ENCODE measurements at regions not wholly inside any gene's neighbourhood (a gene's known extent, or its start where the extent isn't known, plus 50 kb on each side); places are given as distances from the start of the nearest gene placed in this dataset.

DNA sequence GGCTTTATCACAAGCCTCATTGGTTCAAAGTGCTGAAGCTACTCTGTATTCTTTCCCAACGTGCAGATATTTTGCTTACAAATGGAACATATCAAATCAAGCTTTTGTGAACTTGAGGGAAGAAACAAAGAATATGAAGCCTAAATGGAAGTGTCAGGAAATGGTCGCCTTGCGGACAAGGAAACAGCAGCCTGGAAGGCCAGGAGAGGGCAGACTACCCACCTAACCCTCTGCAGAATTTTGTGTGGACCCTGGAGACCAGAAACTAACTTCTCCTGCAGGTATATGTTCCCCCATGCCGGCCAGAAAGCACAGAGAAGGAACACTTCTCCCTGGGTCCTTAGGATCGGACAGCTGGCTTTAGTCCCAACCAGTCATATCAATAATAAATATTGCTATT is 1425.8 kb downstream of the PCDH7 start:
- no peak overlapping the region for H3K27ac ChIP-seq (ENCODE audit: low read length)

DNA sequence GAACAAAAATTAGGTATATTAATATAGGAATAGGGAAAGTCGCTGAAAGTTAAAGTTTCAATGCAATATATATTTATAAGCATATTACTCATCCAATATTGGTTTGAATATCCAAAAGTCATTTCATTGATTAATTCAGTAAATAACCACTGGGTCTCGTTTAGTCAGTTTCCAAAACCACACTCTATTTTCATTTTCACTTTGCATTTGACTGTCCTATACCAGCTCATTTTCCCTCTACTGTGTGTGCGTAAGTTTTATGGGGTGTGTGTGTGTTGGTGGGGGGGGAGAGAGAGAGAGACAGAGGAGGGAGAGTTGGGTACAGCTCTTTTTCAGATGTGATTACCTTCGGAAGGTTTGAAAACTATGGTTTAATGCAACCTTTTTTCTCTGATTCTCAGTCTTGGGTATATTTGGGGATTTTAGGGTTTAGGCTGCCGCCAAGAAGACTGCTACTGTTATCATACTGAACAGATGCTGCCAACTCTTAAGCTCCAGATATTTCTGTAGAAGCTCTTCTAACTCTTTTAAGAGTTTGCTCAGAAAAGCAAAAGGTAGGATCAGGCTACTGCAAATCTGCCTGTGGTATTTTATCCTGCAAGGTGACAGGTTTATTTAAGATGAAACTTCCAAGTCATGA is 1427.4 kb downstream of the PCDH7 start:
- Histone ChIP-seq H3K36me3 (ENCODE audit: control insufficient read depth in 1 of 2, insufficient read depth in 2 of 2, low read length in 2 of 2) (no peaks in the 10 kb centered on the region), H3K4me1 (ENCODE audit: control insufficient read depth in 1 of 2, insufficient read depth in 2 of 2, low read length in 2 of 2) (peaks cover 0 to 5% of the 10 kb centered on the region in 2 donors), H3K9me3 (ENCODE audit: control insufficient read depth in 1 of 2, low read length in 2 of 2) (peaks cover 0 to 2% of the 10 kb centered on the region in 2 donors), H3K27me3 (ENCODE audit: low read depth, low read length) (no peaks in the 10 kb centered on the region), H3K4me3 (ENCODE audit: low read depth in 1 of 2, low read length in 2 of 2) (no peak overlapping the region), H3K27ac (ENCODE audit: low read length) (no peak overlapping the region)

More for the DNA sequence above, 1425.8 kb downstream of the PCDH7 start:
- peaks cover 0 to 3% of the 10 kb centered on the region in 2 donors for H3K9me3 ChIP-seq (ENCODE audit: control insufficient read depth in 1 of 2, low read length in 2 of 2)
- no peak overlapping the region for H3K4me3 ChIP-seq (ENCODE audit: low read depth in 1 of 2, low read length in 2 of 2)
- no peaks in the 10 kb centered on the region for H3K36me3 ChIP-seq (ENCODE audit: control insufficient read depth in 1 of 2, insufficient read depth in 2 of 2, low read length in 2 of 2)
- H3K4me1 ChIP-seq (ENCODE audit: control insufficient read depth in 1 of 2, insufficient read depth in 2 of 2, low read length in 2 of 2): peaks cover 0 to 5% of the 10 kb centered on the region in 2 donors
- no peaks in the 10 kb centered on the region for H3K27me3 ChIP-seq (ENCODE audit: low read depth, low read length)

DNA sequence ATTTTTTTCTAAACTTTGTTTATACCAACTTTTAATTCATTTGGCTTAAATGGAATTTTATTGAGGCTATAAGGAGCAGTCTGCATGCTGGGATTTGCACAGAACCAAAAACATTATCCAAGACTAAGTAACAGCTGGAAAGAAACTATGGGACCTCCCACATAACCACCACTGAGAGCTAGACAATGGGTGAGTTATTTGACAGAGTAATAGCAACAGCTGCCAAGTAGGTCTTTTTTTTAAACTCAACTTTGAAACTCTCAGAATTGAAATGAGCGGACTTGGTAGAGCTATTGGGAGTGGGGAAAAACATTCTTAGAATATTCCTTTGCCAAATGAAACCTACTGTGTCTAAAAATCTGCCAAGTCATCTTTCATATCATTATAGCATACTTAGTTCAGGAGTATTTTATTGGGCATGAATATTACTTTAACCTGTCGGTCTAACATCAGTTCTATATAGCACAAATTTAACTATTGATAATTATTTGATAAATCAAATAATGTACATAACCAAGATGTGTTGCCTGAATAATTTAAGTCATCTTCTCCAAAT is 1428.0 kb downstream of the PCDH7 start:
- H3K36me3 ChIP-seq (ENCODE audit: control insufficient read depth in 1 of 2, insufficient read depth in 2 of 2, low read length in 2 of 2): no peaks in the 10 kb centered on the region
- peaks cover 0 to 5% of the 10 kb centered on the region in 2 donors for H3K4me1 ChIP-seq (ENCODE audit: control insufficient read depth in 1 of 2, insufficient read depth in 2 of 2, low read length in 2 of 2)
- no peak overlapping the region for H3K4me3 ChIP-seq (ENCODE audit: low read depth in 1 of 2, low read length in 2 of 2)
- no peaks in the 10 kb centered on the region for H3K27me3 ChIP-seq (ENCODE audit: low read depth, low read length)
- H3K27ac ChIP-seq (ENCODE audit: low read length): no peak overlapping the region
- H3K9me3 ChIP-seq (ENCODE audit: control insufficient read depth in 1 of 2, low read length in 2 of 2): no peaks in the 10 kb centered on the region

GRCh38 chr4:32158961-32159360 is 1438.8 kb downstream of the PCDH7 start:
- Histone ChIP-seq H3K36me3 (ENCODE audit: control insufficient read depth in 1 of 2, insufficient read depth in 2 of 2, low read length in 2 of 2) (no peaks in the 10 kb centered on the region), H3K27me3 (ENCODE audit: low read depth, low read length) (no peaks in the 10 kb centered on the region), H3K4me1 (ENCODE audit: control insufficient read depth in 1 of 2, insufficient read depth in 2 of 2, low read length in 2 of 2) (no peaks in the 10 kb centered on the region), H3K9me3 (ENCODE audit: control insufficient read depth in 1 of 2, low read length in 2 of 2) (no peaks in the 10 kb centered on the region), H3K4me3 (ENCODE audit: low read depth in 1 of 2, low read length in 2 of 2) (no peak overlapping the region), H3K27ac (ENCODE audit: low read length) (no peak overlapping the region)

DNA sequence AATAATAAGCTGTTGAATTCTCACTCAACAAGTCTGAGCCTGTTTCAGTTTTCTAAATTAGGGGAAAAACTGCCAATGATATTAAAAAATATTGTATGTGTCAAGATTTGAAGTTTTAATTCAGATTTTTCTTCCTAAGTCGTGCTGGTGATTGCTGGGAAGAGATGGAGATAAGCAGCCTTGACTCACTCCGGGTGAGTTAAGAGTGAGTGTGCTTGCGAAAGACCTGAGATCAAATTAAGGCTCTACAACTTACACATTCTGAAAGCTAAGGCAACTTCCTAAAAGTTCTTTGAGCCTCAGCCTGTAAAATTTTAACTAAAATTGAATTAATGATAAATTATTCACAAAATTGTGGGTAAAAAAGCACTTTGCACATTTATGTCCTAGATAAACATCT is 1441.2 kb downstream of the PCDH7 start:
- Histone ChIP-seq H3K27ac (ENCODE audit: low read length) (no peak overlapping the region), H3K27me3 (ENCODE audit: low read depth, low read length) (no peaks in the 10 kb centered on the region), H3K9me3 (ENCODE audit: control insufficient read depth in 1 of 2, low read length in 2 of 2) (no peaks in the 10 kb centered on the region), H3K4me1 (ENCODE audit: control insufficient read depth in 1 of 2, insufficient read depth in 2 of 2, low read length in 2 of 2) (no peaks in the 10 kb centered on the region), H3K36me3 (ENCODE audit: control insufficient read depth in 1 of 2, insufficient read depth in 2 of 2, low read length in 2 of 2) (no peaks in the 10 kb centered on the region), H3K4me3 (ENCODE audit: low read depth in 1 of 2, low read length in 2 of 2) (no peak overlapping the region)

- no peaks in the 10 kb centered on the region for H3K36me3 ChIP-seq (ENCODE audit: control insufficient read depth in 1 of 2, insufficient read depth in 2 of 2, low read length in 2 of 2)
- no peak overlapping the region for H3K27ac ChIP-seq (ENCODE audit: low read length)
- no peak overlapping the region for H3K4me3 ChIP-seq (ENCODE audit: low read depth in 1 of 2, low read length in 2 of 2)
- no peaks in the 10 kb centered on the region for H3K4me1 ChIP-seq (ENCODE audit: control insufficient read depth in 1 of 2, insufficient read depth in 2 of 2, low read length in 2 of 2)
- no peaks in the 10 kb centered on the region for H3K27me3 ChIP-seq (ENCODE audit: low read depth, low read length)
- H3K9me3 ChIP-seq (ENCODE audit: control insufficient read depth in 1 of 2, low read length in 2 of 2): no peaks in the 10 kb centered on the region
Measured at GRCh38 chr4:32163125-32163524, 1443.0 kb downstream of the PCDH7 start.

- H3K27me3 ChIP-seq (ENCODE audit: low read depth, low read length): no peaks in the 10 kb centered on the region
- H3K9me3 ChIP-seq (ENCODE audit: control insufficient read depth in 1 of 2, low read length in 2 of 2): no peaks in the 10 kb centered on the region
Measured at GRCh38 chr4:32169841-32170240, 1449.7 kb downstream of the PCDH7 start.

GRCh38 chr4:32172086-32172485 is 1451.9 kb downstream of the PCDH7 start:
- H3K27ac ChIP-seq (ENCODE audit: low read length): no peak overlapping the region

More at GRCh38 chr4:32169841-32170240, 1449.7 kb downstream of the PCDH7 start:
- H3K36me3 ChIP-seq (ENCODE audit: control insufficient read depth in 1 of 2, insufficient read depth in 2 of 2, low read length in 2 of 2): no peaks in the 10 kb centered on the region
- no peak overlapping the region for H3K4me3 ChIP-seq (ENCODE audit: low read depth in 1 of 2, low read length in 2 of 2)
- H3K4me1 ChIP-seq (ENCODE audit: control insufficient read depth in 1 of 2, insufficient read depth in 2 of 2, low read length in 2 of 2): no peaks in the 10 kb centered on the region
- H3K27ac ChIP-seq (ENCODE audit: low read length): no peak overlapping the region

GRCh38 chr4:32172761-32173160 is 1452.6 kb downstream of the PCDH7 start:
- H3K4me3 ChIP-seq (ENCODE audit: low read depth in 1 of 2, low read length in 2 of 2): no peak overlapping the region

More at GRCh38 chr4:32172086-32172485, 1451.9 kb downstream of the PCDH7 start:
- Histone ChIP-seq H3K9me3 (ENCODE audit: control insufficient read depth in 1 of 2, low read length in 2 of 2) (no peaks in the 10 kb centered on the region), H3K27me3 (ENCODE audit: low read depth, low read length) (no peaks in the 10 kb centered on the region), H3K4me1 (ENCODE audit: control insufficient read depth in 1 of 2, insufficient read depth in 2 of 2, low read length in 2 of 2) (no peaks in the 10 kb centered on the region), H3K4me3 (ENCODE audit: low read depth in 1 of 2, low read length in 2 of 2) (no peak overlapping the region), H3K36me3 (ENCODE audit: control insufficient read depth in 1 of 2, insufficient read depth in 2 of 2, low read length in 2 of 2) (no peaks in the 10 kb centered on the region)

GRCh38 chr4:32180086-32180485 is 1459.9 kb downstream of the PCDH7 start:
- no peaks in the 10 kb centered on the region for H3K27me3 ChIP-seq (ENCODE audit: low read depth, low read length)
- H3K4me1 ChIP-seq (ENCODE audit: control insufficient read depth in 1 of 2, insufficient read depth in 2 of 2, low read length in 2 of 2): no peaks in the 10 kb centered on the region
- H3K9me3 ChIP-seq (ENCODE audit: control insufficient read depth in 1 of 2, low read length in 2 of 2): no peaks in the 10 kb centered on the region
- H3K4me3 ChIP-seq (ENCODE audit: low read depth in 1 of 2, low read length in 2 of 2): no peak overlapping the region
- no peak overlapping the region for H3K27ac ChIP-seq (ENCODE audit: low read length)
- no peaks in the 10 kb centered on the region for H3K36me3 ChIP-seq (ENCODE audit: control insufficient read depth in 1 of 2, insufficient read depth in 2 of 2, low read length in 2 of 2)

More at GRCh38 chr4:32172761-32173160, 1452.6 kb downstream of the PCDH7 start:
- Histone ChIP-seq H3K27ac (ENCODE audit: low read length) (no peak overlapping the region), H3K4me1 (ENCODE audit: control insufficient read depth in 1 of 2, insufficient read depth in 2 of 2, low read length in 2 of 2) (no peaks in the 10 kb centered on the region), H3K9me3 (ENCODE audit: control insufficient read depth in 1 of 2, low read length in 2 of 2) (no peaks in the 10 kb centered on the region), H3K27me3 (ENCODE audit: low read depth, low read length) (no peaks in the 10 kb centered on the region), H3K36me3 (ENCODE audit: control insufficient read depth in 1 of 2, insufficient read depth in 2 of 2, low read length in 2 of 2) (no peaks in the 10 kb centered on the region)

- H3K27ac ChIP-seq (ENCODE audit: low read length): no peak overlapping the region
- H3K36me3 ChIP-seq (ENCODE audit: control insufficient read depth in 1 of 2, insufficient read depth in 2 of 2, low read length in 2 of 2): no peaks in the 10 kb centered on the region
- no peaks in the 10 kb centered on the region for H3K4me1 ChIP-seq (ENCODE audit: control insufficient read depth in 1 of 2, insufficient read depth in 2 of 2, low read length in 2 of 2)
- H3K9me3 ChIP-seq (ENCODE audit: control insufficient read depth in 1 of 2, low read length in 2 of 2): no peaks in the 10 kb centered on the region
- H3K27me3 ChIP-seq (ENCODE audit: low read depth, low read length): no peaks in the 10 kb centered on the region
- no peak overlapping the region for H3K4me3 ChIP-seq (ENCODE audit: low read depth in 1 of 2, low read length in 2 of 2)
Measured at GRCh38 chr4:32184186-32184585, 1464.0 kb downstream of the PCDH7 start.

DNA sequence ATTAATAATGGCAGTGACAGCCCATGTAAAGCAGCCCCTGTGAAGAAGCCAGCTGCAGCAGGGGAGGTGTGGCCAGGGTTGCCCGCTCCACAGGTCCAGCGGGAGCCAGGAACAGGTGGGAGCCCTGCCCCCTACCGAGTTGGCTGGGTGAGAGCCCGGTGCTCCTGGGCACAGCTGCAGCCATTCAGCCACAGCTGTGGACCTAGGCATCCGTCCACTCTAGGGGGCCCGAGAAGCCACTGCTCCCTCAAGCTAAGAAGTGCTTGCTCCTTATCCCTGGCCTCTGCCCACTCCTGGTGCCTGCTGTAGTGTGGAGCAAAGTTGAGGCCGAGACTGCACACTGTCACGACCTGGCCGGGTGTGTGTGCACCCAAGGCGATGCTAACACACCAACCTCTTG is 1469.0 kb downstream of the PCDH7 start:
- H3K4me1 ChIP-seq (ENCODE audit: control insufficient read depth in 1 of 2, insufficient read depth in 2 of 2, low read length in 2 of 2): no peaks in the 10 kb centered on the region

More for the DNA sequence above, 1469.0 kb downstream of the PCDH7 start:
- Histone ChIP-seq H3K27ac (ENCODE audit: low read length) (no peak overlapping the region), H3K4me3 (ENCODE audit: low read depth in 1 of 2, low read length in 2 of 2) (no peak overlapping the region), H3K36me3 (ENCODE audit: control insufficient read depth in 1 of 2, insufficient read depth in 2 of 2, low read length in 2 of 2) (no peaks in the 10 kb centered on the region), H3K27me3 (ENCODE audit: low read depth, low read length) (no peaks in the 10 kb centered on the region), H3K9me3 (ENCODE audit: control insufficient read depth in 1 of 2, low read length in 2 of 2) (no peaks in the 10 kb centered on the region)
